ENCODE measurements at regions not wholly inside any gene's neighbourhood (a gene's known extent, or its start where the extent isn't known, plus 50 kb on each side); places are given as distances from the start of the nearest gene placed in this dataset.

- no peak for TF ChIP-seq CTCF (IDR thresholded peaks at IDR 0.05; ENCODE audit: low read depth, low read length)
- Histone ChIP-seq H3K36me3 (no peaks in the 10 kb centered on the region), H3K9me3 (ENCODE audit: low read depth) (no peaks in the 10 kb centered on the region), H3K4me3 (no peak overlapping the region), H3K27me3 (no peaks in the 10 kb centered on the region), H3K27ac (no peak overlapping the region), H3K4me1 (ENCODE audit: low read depth) (peaks cover 9% of the 10 kb centered on the region)
- no peak for DNase-seq (ENCODE audit: low read depth in 1 of 2, low spot score in 1 of 2)
Measured at GRCh38 chr16:54203384-54203783, 83.2 kb downstream of the IRX3 start.
